Psoas muscle (tissue), 7 donors: ENCODE measurements at regions not wholly inside any gene's neighbourhood (a gene's known extent, or its start where the extent isn't known, plus 50 kb on each side); places are given as distances from the start of the nearest gene placed in this dataset.

ENCODE experiments used
- ATAC-seq, 4 donors: fragments of 200-7000 bp; cut with Tn5 transposase; one replicate each; pipeline ENCODE4 v1.9.1; 2020; ENCODE audit warnings: moderate library complexity in 3 of 4, mild to moderate bottlenecking in 2 of 4
- DNase-seq, 2 donors: peaks; one replicate each; pipeline ENCODE4 v3.0.0-alpha.2; 2020
- H3K27ac ChIP-seq: fragments of 200-600 bp; one replicate; pipeline ENCODE4 v1.8.0; 2022
- H3K27me3 ChIP-seq, 3 donors: fragments of 200-600 bp in 1 of 3; one replicate each; pipeline versions ENCODE4 v1.6.1 to v1.8.0; 2013 to 2022; ENCODE audit warnings: low read length in 2 of 3, mild to moderate bottlenecking in 2 of 3, moderate library complexity in 1 of 3; ENCODE audit not compliant: insufficient read depth in 3 of 3
- H3K36me3 ChIP-seq, 2 donors: fragments of 200-600 bp in 1 of 2; one replicate each; pipeline versions ENCODE4 v1.6.1 to v1.8.0; 2013 to 2022; ENCODE audit warnings: low read depth in 1 of 2, mild to moderate bottlenecking in 1 of 2, moderate library complexity in 1 of 2; ENCODE audit not compliant: insufficient read depth in 1 of 2
- H3K4me1 ChIP-seq: fragments of 200-600 bp; one replicate; pipeline ENCODE4 v1.8.0; 2022
- H3K4me3 ChIP-seq: fragments of 200-600 bp; one replicate; pipeline ENCODE4 v1.8.0; 2022; ENCODE audit warnings: mild to moderate bottlenecking
- H3K9me3 ChIP-seq: fragments of 200-600 bp; one replicate; pipeline ENCODE4 v1.8.0; 2022
- WGBS, 3 donors: extraction: QIAGEN DNeasy Blood & Tissue Kit; methylation state at CpG; one replicate each; pipeline versions ENCODE4 v1.1.6 to v1.1.7; 2013; 5-methylcytosine and 5-hydroxymethylcytosine counted together
- intact Hi-C, 2 donors: fragments of 100-400 bp; cut with DNase I; formaldehyde crosslinking; loops; one replicate each; pipeline versions ENCODE4 v1.11.0 to v1.14.2; 2022
- TF ChIP-seq, protein P1 (sequence below): fragments of 200-600 bp; IDR thresholded peaks from one replicate; pipeline ENCODE4 v1.8.0; 2022; ENCODE audit warnings: antibody characterized with exemption
- donor health status: healthy with polysubstance abuse.
- donor health status: DM: no; HTN: no; CAD: no; lungs with moderate emphysema.
- donor health status: Bipolar disorder and iron deficiency.
- donor health status: healthy.
- donor health status: DM: yes; HTN: yes; CAD: no.
- donor health status: DM: no; HTN: no; CAD: no.
- donor health status: DM: yes; HTN: yes; CAD: no.

- TF ChIP-seq, protein P1, sequence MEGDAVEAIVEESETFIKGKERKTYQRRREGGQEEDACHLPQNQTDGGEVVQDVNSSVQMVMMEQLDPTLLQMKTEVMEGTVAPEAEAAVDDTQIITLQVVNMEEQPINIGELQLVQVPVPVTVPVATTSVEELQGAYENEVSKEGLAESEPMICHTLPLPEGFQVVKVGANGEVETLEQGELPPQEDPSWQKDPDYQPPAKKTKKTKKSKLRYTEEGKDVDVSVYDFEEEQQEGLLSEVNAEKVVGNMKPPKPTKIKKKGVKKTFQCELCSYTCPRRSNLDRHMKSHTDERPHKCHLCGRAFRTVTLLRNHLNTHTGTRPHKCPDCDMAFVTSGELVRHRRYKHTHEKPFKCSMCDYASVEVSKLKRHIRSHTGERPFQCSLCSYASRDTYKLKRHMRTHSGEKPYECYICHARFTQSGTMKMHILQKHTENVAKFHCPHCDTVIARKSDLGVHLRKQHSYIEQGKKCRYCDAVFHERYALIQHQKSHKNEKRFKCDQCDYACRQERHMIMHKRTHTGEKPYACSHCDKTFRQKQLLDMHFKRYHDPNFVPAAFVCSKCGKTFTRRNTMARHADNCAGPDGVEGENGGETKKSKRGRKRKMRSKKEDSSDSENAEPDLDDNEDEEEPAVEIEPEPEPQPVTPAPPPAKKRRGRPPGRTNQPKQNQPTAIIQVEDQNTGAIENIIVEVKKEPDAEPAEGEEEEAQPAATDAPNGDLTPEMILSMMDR: no peak
- Histone ChIP-seq H3K4me1 (no peaks in the 10 kb centered on the region), H3K36me3 (no peaks in the 10 kb centered on the region), H3K4me3 (no peak overlapping the region), H3K27ac (no peak overlapping the region), H3K27me3 (peaks cover 0 to 1% (median 0%) of the 10 kb centered on the region in 3 donors), H3K9me3 (no peaks in the 10 kb centered on the region)
- intact Hi-C loops: no loop called here
- DNase-seq (no peak), ATAC-seq (no peak)
- WGBS, 3 donors: 59 to 65% (median 65%) methylated on average over 7 of the region's 7 CpGs
These were observed 441.0 kb upstream of the FRG1 start for GRCh38 chr4:189499696-189500095.

DNA sequence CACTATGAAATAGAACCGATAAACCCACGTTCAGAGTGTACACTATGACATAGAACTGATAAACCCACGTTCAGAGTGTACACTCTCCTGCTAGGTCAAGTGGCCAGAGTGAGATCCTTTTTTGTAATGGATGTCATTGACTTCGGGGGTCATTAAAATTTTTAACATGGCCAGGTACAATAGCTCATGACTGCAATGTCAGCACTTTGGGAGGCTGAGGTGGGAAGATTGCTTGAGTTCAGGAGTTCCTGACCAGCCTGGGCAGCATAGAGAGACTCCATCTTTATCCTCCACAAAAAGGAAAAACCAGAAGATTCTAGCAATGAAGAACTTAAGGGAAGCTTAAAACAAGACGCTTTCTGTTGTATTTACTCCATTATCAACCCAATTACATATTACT is 439.7 kb upstream of the FRG1 start:
- TF ChIP-seq, protein P1: no peak
- no peak for ATAC-seq
- Histone ChIP-seq H3K36me3 (no peaks in the 10 kb centered on the region), H3K9me3 (no peaks in the 10 kb centered on the region), H3K4me3 (no peak overlapping the region), H3K27me3 (peaks cover 0 to 1% (median 0%) of the 10 kb centered on the region in 3 donors), H3K4me1 (no peaks in the 10 kb centered on the region), H3K27ac (no peak overlapping the region)
- DNase-seq: no peak
- intact Hi-C loops: no loop called here
- 86 to 90% (median 87%) methylated on average over 5 of the region's 5 CpGs for WGBS, 3 donors

DNA sequence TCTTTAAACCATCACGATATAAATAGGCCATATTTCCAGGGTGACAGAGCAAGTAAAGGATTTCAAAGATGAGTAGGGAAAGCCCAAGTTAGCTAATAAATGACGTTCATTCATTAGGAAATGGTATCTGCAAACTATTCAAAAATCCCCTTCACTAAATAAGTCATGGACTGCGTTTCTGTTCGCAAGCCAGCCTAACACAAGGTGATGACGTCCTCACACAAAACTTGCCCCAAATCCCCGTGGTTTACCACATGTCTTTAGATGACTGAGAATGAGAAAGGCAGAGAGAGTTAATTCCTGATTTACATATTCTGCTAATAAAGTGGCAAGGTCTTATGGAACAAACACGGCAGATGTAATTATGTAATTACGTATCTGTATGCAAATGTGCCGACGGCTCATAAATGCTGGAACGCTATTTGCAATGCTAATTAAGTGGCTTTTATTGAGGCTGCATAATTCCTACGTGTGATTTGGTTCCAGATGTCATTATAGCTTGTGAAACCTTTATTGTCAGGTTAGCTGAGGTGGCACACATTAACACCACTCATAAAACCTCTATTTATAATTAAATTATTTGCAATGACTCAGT is 437.7 kb upstream of the FRG1 start:
- 57 to 71% (median 63%) methylated on average over 12 of the region's 12 CpGs for WGBS, 3 donors

GRCh38 chr4:189504220-189504619 is 436.5 kb upstream of the FRG1 start:
- no peaks in the 10 kb centered on the region for H3K9me3 ChIP-seq
- whole genome bisulfite sequencing, 3 donors: 51 to 59% (median 56%) methylated on average over 2 of the region's 2 CpGs
- H3K27me3 ChIP-seq: peaks cover 0 to 1% (median 0%) of the 10 kb centered on the region in 3 donors
- no peaks in the 10 kb centered on the region for H3K4me1 ChIP-seq
- intact Hi-C loops: no loop called here
- H3K27ac ChIP-seq: no peak overlapping the region
- DNase-seq (no peak), ATAC-seq (no peak)
- TF ChIP-seq, protein P1: no peak
- no peak overlapping the region for H3K4me3 ChIP-seq
- H3K36me3 ChIP-seq: no peaks in the 10 kb centered on the region

More for the DNA sequence above, 437.7 kb upstream of the FRG1 start:
- Histone ChIP-seq H3K27ac (no peak overlapping the region), H3K4me3 (no peak overlapping the region), H3K27me3 (peaks cover 0 to 1% (median 0%) of the 10 kb centered on the region in 3 donors), H3K9me3 (no peaks in the 10 kb centered on the region), H3K4me1 (no peaks in the 10 kb centered on the region), H3K36me3 (no peaks in the 10 kb centered on the region)
- DNase-seq (no peak), ATAC-seq (no peak)
- TF ChIP-seq, protein P1: no peak
- intact Hi-C loops: no loop called here

- ATAC-seq (no peak), DNase-seq (no peak)
- TF ChIP-seq, protein P1: no peak
- Histone ChIP-seq H3K4me3 (no peak overlapping the region), H3K27ac (no peak overlapping the region), H3K4me1 (no peaks in the 10 kb centered on the region), H3K27me3 (no peaks in the 10 kb centered on the region), H3K36me3 (no peaks in the 10 kb centered on the region), H3K9me3 (no peaks in the 10 kb centered on the region)
- intact Hi-C loops: no loop called here
- WGBS, 3 donors: 94 to 97% (median 95%) methylated on average over 3 of the region's 3 CpGs
These were observed 435.3 kb upstream of the FRG1 start for GRCh38 chr4:189505380-189505779.
